IMR-90 (cell line): ENCODE measurements at regions not wholly inside any gene's neighbourhood (a gene's known extent, or its start where the extent isn't known, plus 50 kb on each side); places are given as distances from the start of the nearest gene placed in this dataset.
"Not testable (repeated sequence)": the region's sequence is repeated elsewhere in the genome, so short reads cannot be mapped to it uniquely, and the experiment has no call there.

Source experiments
- BHLHE40 ChIP-seq: fragments of 150-350 bp; IDR thresholded peaks from 2 replicates; pipeline ENCODE4 v1.6.1; 2016; ENCODE audit warnings: mild to moderate bottlenecking, low read depth, low read length
- CEBPB ChIP-seq: IDR thresholded peaks from 2 replicates; pipeline ENCODE4 v1.6.1; 2012; ENCODE audit warnings: low read depth, low read length, improper control_type of control experiment
- ELK1 ChIP-seq: fragments of 150-350 bp; IDR thresholded peaks from 2 replicates; pipeline ENCODE4 v1.6.1; 2016; ENCODE audit warnings: low read depth, mild to moderate bottlenecking, low read length, moderate library complexity, borderline replicate concordance
- FOS ChIP-seq: fragments of 150-350 bp; IDR thresholded peaks from 2 replicates; pipeline ENCODE4 v1.6.1; 2016; ENCODE audit warnings: low read depth, low read length
- MAFK ChIP-seq: IDR thresholded peaks from 2 replicates; pipeline ENCODE4 v1.6.1; 2012; ENCODE audit warnings: low read depth, low read length, improper control_type of control experiment
- POLR2A ChIP-seq: IDR thresholded peaks from 2 replicates; pipeline ENCODE4 v1.6.1; 2012; ENCODE audit warnings: mild to moderate bottlenecking, low read depth, low read length
- RFX5 ChIP-seq: IDR thresholded peaks from 2 replicates; pipeline ENCODE4 v1.8.0; 2012; ENCODE audit warnings: low read depth, mild to moderate bottlenecking, low read length, moderate library complexity
- TF ChIP-seq, protein P1 (sequence below): conservative IDR thresholded peaks from 2 replicates; pipeline ENCODE4 v1.5.1; 2012; ENCODE audit warnings: mild to moderate bottlenecking, low read depth, low read length, improper control_type of control experiment

GRCh38 chr3:132136902-132137301, 102.1 kb upstream of the CPNE4 start:
- TF ChIP-seq, protein P1, sequence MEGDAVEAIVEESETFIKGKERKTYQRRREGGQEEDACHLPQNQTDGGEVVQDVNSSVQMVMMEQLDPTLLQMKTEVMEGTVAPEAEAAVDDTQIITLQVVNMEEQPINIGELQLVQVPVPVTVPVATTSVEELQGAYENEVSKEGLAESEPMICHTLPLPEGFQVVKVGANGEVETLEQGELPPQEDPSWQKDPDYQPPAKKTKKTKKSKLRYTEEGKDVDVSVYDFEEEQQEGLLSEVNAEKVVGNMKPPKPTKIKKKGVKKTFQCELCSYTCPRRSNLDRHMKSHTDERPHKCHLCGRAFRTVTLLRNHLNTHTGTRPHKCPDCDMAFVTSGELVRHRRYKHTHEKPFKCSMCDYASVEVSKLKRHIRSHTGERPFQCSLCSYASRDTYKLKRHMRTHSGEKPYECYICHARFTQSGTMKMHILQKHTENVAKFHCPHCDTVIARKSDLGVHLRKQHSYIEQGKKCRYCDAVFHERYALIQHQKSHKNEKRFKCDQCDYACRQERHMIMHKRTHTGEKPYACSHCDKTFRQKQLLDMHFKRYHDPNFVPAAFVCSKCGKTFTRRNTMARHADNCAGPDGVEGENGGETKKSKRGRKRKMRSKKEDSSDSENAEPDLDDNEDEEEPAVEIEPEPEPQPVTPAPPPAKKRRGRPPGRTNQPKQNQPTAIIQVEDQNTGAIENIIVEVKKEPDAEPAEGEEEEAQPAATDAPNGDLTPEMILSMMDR = not testable (repeated sequence)
- not testable (repeated sequence) for TF ChIP-seq MAFK, POLR2A, BHLHE40, FOS, ELK1, CEBPB, RFX5
